Thoracic aorta (tissue), 2 donors: ENCODE measurements at regions not wholly inside any gene's neighbourhood (a gene's known extent, or its start where the extent isn't known, plus 50 kb on each side); places are given as distances from the start of the nearest gene placed in this dataset.
A peak's percentile ranks its signal among the peaks of the same experiment; 100 is the strongest.

Experiments
- ATAC-seq: fragments of 150-250 bp; one replicate; pipeline ENCODE4 v1.8.0; 2017; ENCODE audit warnings: low read depth; ENCODE audit not compliant: insufficient number of reproducible peaks, low FRiP score
- DNase-seq: peaks from one replicate; pipeline ENCODE4 v3.0.0-alpha.2; 2020; ENCODE audit warnings: low spot score
- H3K27ac ChIP-seq, 2 donors: fragments of 200-600 bp; sonication (generic); 1 replicate in 1 of 2; 2 replicates in 1 of 2; pipeline ENCODE4 v1.5.1; 2016; ENCODE audit warnings: mild to moderate bottlenecking in 2 of 2, moderate library complexity in 2 of 2
- H3K27me3 ChIP-seq: fragments of 200-600 bp; sonication (generic); replicated peaks from 2 replicates; pipeline ENCODE4 v1.6.0; 2016; ENCODE audit warnings: mild to moderate bottlenecking; ENCODE audit not compliant: insufficient read depth
- H3K36me3 ChIP-seq: fragments of 200-600 bp; sonication (generic); one replicate; pipeline ENCODE4 v1.5.1; 2016
- H3K4me1 ChIP-seq, 2 donors: fragments of 200-600 bp; sonication (generic); 1 replicate in 1 of 2; 2 replicates in 1 of 2; pipeline versions ENCODE4 v1.5.1 to v1.6.0; 2016; ENCODE audit warnings: low read depth in 2 of 2, mild to moderate bottlenecking in 1 of 2; ENCODE audit not compliant: control insufficient read depth in 1 of 2
- H3K4me3 ChIP-seq: fragments of 200-600 bp; sonication (generic); 2 replicates; pipeline ENCODE4 v1.5.1; 2016; ENCODE audit warnings: mild to moderate bottlenecking
- H3K9me3 ChIP-seq: fragments of 200-600 bp; sonication (generic); 2 replicates; pipeline ENCODE4 v1.5.1; 2016
- CTCF ChIP-seq: fragments of 200-600 bp; sonication (generic); IDR thresholded peaks from one replicate; pipeline ENCODE4 v1.5.1; 2019; ENCODE audit warnings: antibody characterized with exemption

- Histone ChIP-seq H3K27me3 (no peaks in the 10 kb centered on the region), H3K36me3 (no peaks in the 10 kb centered on the region), H3K4me3 (no peak overlapping the region), H3K9me3 (no peaks in the 10 kb centered on the region), H3K4me1 (peaks cover 6 to 7% of the 10 kb centered on the region in 2 donors), H3K27ac (no peak overlapping the region)
- no peak for TF ChIP-seq CTCF
- DNase-seq (no peak), ATAC-seq (no peak)
Measured at GRCh38 chr6:14874975-14875480, 370.8 kb upstream of the JARID2 start.

- H3K4me1 ChIP-seq, result peaks cover 6 to 7% of the 10 kb centered on the region in 2 donors
- no peaks in the 10 kb centered on the region for H3K27me3 ChIP-seq
- no peak overlapping the region for H3K4me3 ChIP-seq
- H3K27ac ChIP-seq, result no peak overlapping the region
- H3K9me3 ChIP-seq, result no peaks in the 10 kb centered on the region
- ATAC-seq (no peak), DNase-seq (no peak)
- no peak for TF ChIP-seq CTCF
- no peaks in the 10 kb centered on the region for H3K36me3 ChIP-seq
Measured at GRCh38 chr6:14875481-14876063, 370.3 kb upstream of the JARID2 start.

GRCh38 chr6:14876778-14877613 lies 368.9 kb upstream of the JARID2 start:
- Histone ChIP-seq H3K4me1 (peaks cover 6 to 8% of the 10 kb centered on the region in 2 donors), H3K36me3 (no peaks in the 10 kb centered on the region), H3K27me3 (no peaks in the 10 kb centered on the region), H3K9me3 (no peaks in the 10 kb centered on the region), H3K27ac (peak overlapping the region in 1 of 2 donors; percentile 40), H3K4me3 (peak overlapping the region; percentile 19)
- TF ChIP-seq CTCF, result no peak
- peak; percentile 42 for ATAC-seq
- no peak for DNase-seq

GRCh38 chr6:14877758-14878157 lies 368.1 kb upstream of the JARID2 start:
- Histone ChIP-seq H3K4me3 (no peak overlapping the region), H3K36me3 (no peaks in the 10 kb centered on the region), H3K4me1 (peaks cover 11 to 16% of the 10 kb centered on the region in 2 donors), H3K9me3 (no peaks in the 10 kb centered on the region), H3K27me3 (no peaks in the 10 kb centered on the region), H3K27ac (peak overlapping the region in 1 of 2 donors; percentile 25)
- no peak for TF ChIP-seq CTCF
- ATAC-seq (no peak), DNase-seq (no peak)

GRCh38 chr6:14880052-14880451 lies 365.8 kb upstream of the JARID2 start:
- peaks cover 19 to 30% of the 10 kb centered on the region in 2 donors for H3K4me1 ChIP-seq
- no peaks in the 10 kb centered on the region for H3K9me3 ChIP-seq

More at GRCh38 chr6:14880052-14880451, 365.8 kb upstream of the JARID2 start:
- no peak overlapping the region for H3K27ac ChIP-seq
- H3K36me3 ChIP-seq, result no peaks in the 10 kb centered on the region
- H3K4me3 ChIP-seq, result no peak overlapping the region
- DNase-seq, result no peak
- ATAC-seq, result no peak
- no peak for TF ChIP-seq CTCF
- no peaks in the 10 kb centered on the region for H3K27me3 ChIP-seq
